ENCODE measurements at regions not wholly inside any gene's neighbourhood (a gene's known extent, or its start where the extent isn't known, plus 50 kb on each side); places are given as distances from the start of the nearest gene placed in this dataset.

DNA sequence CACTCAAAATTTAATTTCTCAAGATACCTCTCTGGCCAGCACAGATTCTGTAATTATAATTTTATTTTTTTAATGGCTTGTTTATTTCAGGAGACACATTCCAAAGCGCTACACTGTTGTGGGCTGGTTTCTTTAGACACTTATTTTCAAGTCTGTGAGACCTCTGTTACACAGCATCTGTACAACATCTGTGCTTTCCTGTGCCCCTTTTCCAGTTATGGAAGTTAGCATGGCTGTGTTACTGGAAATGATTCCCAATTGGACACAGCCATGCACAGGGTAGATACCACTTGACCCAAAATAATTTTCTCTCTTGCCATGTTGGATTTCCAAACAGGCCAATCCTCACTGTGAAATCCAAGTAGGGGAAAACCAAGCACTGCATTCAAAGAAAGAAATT, 172.3 kb upstream of the ADCY1 start:
- TF ChIP-seq, protein P1, sequence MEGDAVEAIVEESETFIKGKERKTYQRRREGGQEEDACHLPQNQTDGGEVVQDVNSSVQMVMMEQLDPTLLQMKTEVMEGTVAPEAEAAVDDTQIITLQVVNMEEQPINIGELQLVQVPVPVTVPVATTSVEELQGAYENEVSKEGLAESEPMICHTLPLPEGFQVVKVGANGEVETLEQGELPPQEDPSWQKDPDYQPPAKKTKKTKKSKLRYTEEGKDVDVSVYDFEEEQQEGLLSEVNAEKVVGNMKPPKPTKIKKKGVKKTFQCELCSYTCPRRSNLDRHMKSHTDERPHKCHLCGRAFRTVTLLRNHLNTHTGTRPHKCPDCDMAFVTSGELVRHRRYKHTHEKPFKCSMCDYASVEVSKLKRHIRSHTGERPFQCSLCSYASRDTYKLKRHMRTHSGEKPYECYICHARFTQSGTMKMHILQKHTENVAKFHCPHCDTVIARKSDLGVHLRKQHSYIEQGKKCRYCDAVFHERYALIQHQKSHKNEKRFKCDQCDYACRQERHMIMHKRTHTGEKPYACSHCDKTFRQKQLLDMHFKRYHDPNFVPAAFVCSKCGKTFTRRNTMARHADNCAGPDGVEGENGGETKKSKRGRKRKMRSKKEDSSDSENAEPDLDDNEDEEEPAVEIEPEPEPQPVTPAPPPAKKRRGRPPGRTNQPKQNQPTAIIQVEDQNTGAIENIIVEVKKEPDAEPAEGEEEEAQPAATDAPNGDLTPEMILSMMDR (optimal IDR thresholded peaks at IDR 0.05 in 1 of 3, IDR thresholded peaks at IDR 0.05 in 1 of 3, conservative IDR thresholded peaks at IDR 0.05 in 1 of 3; ENCODE audit: extremely low read depth in 1 of 3, insufficient read depth in 2 of 3, low read length in 3 of 3), result no peak
- no peak for TF ChIP-seq EZH2 (IDR thresholded peaks at IDR 0.05; ENCODE audit: low read length)

Data from keratinocyte (primary cell).